Left ventricle myocardium inferior (tissue), 1 donor: ENCODE measurements at regions not wholly inside any gene's neighbourhood (a gene's known extent, or its start where the extent isn't known, plus 50 kb on each side); places are given as distances from the start of the nearest gene placed in this dataset.
"Not testable (repeated sequence)": the region's sequence is repeated elsewhere in the genome, so short reads cannot be mapped to it uniquely, and the experiment has no call there.

ENCODE experiments used
- DNase-seq: peaks from one replicate; pipeline ENCODE4 v3.0.0-alpha.2; 2020
- H3K27ac ChIP-seq: fragments of 200-600 bp; replicated peaks from 2 replicates; pipeline ENCODE4 v1.8.0; 2021
- H3K27me3 ChIP-seq: fragments of 200-600 bp; 2 replicates; pipeline ENCODE4 v1.8.0; 2021; ENCODE audit warnings: low read depth
- H3K36me3 ChIP-seq: fragments of 200-600 bp; 2 replicates; pipeline ENCODE4 v1.8.0; 2021
- H3K4me1 ChIP-seq: fragments of 200-600 bp; 2 replicates; pipeline ENCODE4 v1.8.0; 2021
- H3K4me3 ChIP-seq: fragments of 200-600 bp; 2 replicates; pipeline ENCODE4 v1.8.0; 2021; ENCODE audit warnings: mild to moderate bottlenecking, moderate library complexity
- H3K9me3 ChIP-seq: fragments of 200-600 bp; replicated peaks from 2 replicates; pipeline ENCODE4 v1.8.0; 2021
- CTCF ChIP-seq: fragments of 200-600 bp; IDR thresholded peaks from 2 replicates; pipeline ENCODE4 v1.8.0; 2021; ENCODE audit warnings: antibody characterized with exemption, mild to moderate bottlenecking, borderline replicate concordance
- intact Hi-C: fragments of 100-400 bp; cut with micrococcal nuclease; formaldehyde crosslinking; loops from one replicate; pipeline ENCODE4 v1.11.0; 2022
- donor health status: DM: no; HTN: yes; CAD: no; lungs with severe emphysema.

GRCh38 chr2:238511614-238511950 is 84.9 kb downstream of the ASB1 start:
- Histone ChIP-seq H3K27ac (no peak overlapping the region), H3K27me3 (peaks cover 50% of the 10 kb centered on the region), H3K9me3 (peaks cover 12% of the 10 kb centered on the region), H3K36me3 (no peaks in the 10 kb centered on the region), H3K4me1 (no peaks in the 10 kb centered on the region), H3K4me3 (no peak overlapping the region)
- no peak for TF ChIP-seq CTCF
- DNase-seq, result no peak
- intact Hi-C loops, result no loop called here

DNA sequence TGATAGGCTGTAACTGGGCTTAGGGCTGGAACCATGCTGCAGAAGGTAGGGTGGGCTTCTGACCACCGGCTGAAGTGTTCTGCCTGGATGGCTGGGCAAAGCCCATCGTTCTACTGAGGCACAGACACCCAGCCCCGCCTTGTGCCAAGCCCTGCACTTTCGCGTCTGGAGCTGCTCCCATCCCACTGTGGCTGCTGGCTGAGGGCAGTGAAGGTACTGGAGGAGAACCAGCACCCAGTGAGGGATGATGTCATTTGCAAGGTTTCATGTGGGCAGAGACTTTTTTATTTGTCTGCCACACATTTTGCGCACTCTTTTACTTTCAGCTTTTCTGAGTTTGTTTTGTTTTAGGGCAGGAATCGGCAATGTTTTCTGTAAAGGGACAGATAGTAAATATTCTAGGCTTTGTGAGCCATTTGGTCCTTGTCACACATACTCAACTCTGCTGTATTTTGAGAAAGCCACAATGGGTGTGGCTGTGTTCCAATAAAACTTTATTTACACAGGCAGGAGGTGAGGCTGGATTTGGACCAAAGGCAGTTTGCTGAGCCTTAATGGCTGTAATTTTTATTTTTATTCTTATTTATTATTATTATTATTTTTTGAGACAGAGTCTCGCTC is 85.6 kb downstream of the ASB1 start:
- Histone ChIP-seq H3K9me3 (peaks cover 20% of the 10 kb centered on the region), H3K27me3 (peaks cover 50% of the 10 kb centered on the region), H3K27ac (no peak overlapping the region), H3K36me3 (no peaks in the 10 kb centered on the region), H3K4me3 (no peak overlapping the region), H3K4me1 (no peaks in the 10 kb centered on the region)
- no peak for DNase-seq
- TF ChIP-seq CTCF, result no peak
- intact Hi-C loops, result no loop called here

DNA sequence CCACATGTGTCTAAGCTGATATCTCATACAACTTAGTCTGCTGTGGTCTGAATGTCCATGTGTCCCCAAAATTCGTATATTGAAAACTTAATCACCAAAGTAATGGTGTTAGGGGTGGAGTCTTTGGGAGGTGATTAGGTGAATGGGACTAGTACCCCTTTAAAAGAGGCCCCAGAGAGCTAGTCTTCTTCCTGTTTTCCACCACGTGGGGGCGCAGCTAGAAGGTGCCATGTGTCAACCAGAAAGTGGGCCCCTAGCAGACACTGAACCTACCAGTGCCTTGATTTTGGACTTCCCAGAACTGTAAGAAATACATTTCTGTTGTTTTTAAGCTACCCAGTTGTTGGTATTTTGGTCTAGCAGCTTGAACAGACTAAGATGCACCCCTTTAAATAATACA is 86.6 kb downstream of the ASB1 start:
- H3K9me3 ChIP-seq, result peaks cover 30% of the 10 kb centered on the region
- no peak for DNase-seq
- no peak overlapping the region for H3K4me3 ChIP-seq
- H3K36me3 ChIP-seq, result no peaks in the 10 kb centered on the region
- TF ChIP-seq CTCF, result peak; percentile 58
- intact Hi-C loops, result no loop called here
- peaks cover 41% of the 10 kb centered on the region for H3K27me3 ChIP-seq
- no peaks in the 10 kb centered on the region for H3K4me1 ChIP-seq
- H3K27ac ChIP-seq, result no peak overlapping the region

DNA sequence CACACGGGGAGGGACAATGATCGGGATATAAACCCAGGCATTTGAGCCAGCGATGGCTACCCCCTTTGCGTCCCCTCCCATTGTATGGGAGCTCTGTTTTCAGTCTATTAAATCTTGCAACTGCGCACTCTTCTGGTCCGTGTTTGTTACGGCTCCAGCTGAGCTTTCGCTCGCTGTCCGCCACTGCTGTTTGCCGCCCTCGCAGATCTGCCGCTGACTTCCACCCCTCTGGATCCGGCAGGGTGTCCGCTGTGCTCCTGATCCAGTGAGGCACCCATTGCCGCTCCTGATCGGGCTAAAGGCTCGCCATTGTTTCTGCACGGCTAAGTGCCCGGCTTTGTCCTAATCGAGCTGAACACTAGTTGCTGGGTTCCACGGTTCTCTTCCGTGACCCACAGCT is 87.3 kb downstream of the ASB1 start:
- DNase-seq, H3K36me3 ChIP-seq, H3K27ac ChIP-seq, intact Hi-C loops, H3K4me3 ChIP-seq, H3K4me1 ChIP-seq: not testable (repeated sequence)
- peaks cover 36% of the 10 kb centered on the region for H3K27me3 ChIP-seq
- peaks cover 35% of the 10 kb centered on the region for H3K9me3 ChIP-seq

DNA sequence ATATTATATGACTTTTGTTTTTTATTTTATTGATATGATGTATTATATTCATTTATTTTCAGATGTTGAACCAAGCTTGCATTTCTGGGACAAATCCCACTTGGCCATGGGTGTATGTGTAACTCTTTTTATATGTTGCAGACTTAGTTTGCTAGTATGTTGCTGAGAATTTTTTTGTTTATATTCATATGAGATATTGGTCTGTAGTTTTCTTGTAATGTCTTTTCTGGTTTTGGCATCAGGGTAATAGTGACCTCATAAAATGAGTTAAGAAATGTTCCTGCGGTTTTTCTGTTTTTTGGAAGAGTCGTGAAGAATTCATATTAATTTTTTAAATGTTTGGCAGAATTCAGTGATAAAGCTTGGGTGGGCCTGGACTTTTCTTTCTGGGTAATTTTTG is 88.7 kb downstream of the ASB1 start:
- intact Hi-C loops, result no loop called here
- no peaks in the 10 kb centered on the region for H3K4me1 ChIP-seq
- TF ChIP-seq CTCF, result no peak

DNA sequence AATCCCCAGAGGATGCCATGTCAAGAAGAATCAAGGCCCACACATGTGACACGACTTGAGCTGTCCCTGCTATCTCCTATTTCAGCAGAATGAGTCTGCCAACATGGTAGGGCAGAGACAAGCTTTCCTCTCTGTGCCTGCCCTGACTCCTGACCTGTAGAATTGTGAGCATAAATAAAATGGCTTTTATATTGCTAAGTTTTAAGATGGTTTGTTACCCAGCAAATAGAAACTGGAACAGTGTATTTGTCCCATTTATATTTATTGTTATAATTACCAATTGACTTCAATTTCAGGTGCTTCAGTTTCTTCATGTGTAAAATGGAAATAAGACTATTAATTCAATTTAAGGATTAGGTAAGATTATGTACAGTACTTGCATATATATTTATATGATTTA is 90.5 kb downstream of the ASB1 start:
- Histone ChIP-seq H3K27me3 (peaks cover 4% of the 10 kb centered on the region), H3K36me3 (no peaks in the 10 kb centered on the region), H3K9me3 (peaks cover 35% of the 10 kb centered on the region), H3K4me3 (no peak overlapping the region), H3K27ac (no peak overlapping the region), H3K4me1 (no peaks in the 10 kb centered on the region)
- intact Hi-C loops, result no loop called here
- TF ChIP-seq CTCF, result no peak
- no peak for DNase-seq

More for the DNA sequence above, 88.7 kb downstream of the ASB1 start:
- Histone ChIP-seq H3K27ac (no peak overlapping the region), H3K9me3 (peaks cover 35% of the 10 kb centered on the region), H3K36me3 (no peaks in the 10 kb centered on the region), H3K4me3 (no peak overlapping the region), H3K27me3 (peaks cover 23% of the 10 kb centered on the region)
- no peak for DNase-seq
